H1 (cell line): ENCODE measurements at regions not wholly inside any gene's neighbourhood (a gene's known extent, or its start where the extent isn't known, plus 50 kb on each side); places are given as distances from the start of the nearest gene placed in this dataset.

Source experiments
- TF ChIP-seq, protein P1 (sequence below): fragments of 300-600 bp; sonication (generic); IDR thresholded peaks from 2 replicates; pipeline ENCODE4 v1.7.1; 2012; ENCODE audit warnings: low read length, moderate library complexity, mild to moderate bottlenecking, inconsistent platforms; ENCODE audit not compliant: insufficient replicate concordance

DNA sequence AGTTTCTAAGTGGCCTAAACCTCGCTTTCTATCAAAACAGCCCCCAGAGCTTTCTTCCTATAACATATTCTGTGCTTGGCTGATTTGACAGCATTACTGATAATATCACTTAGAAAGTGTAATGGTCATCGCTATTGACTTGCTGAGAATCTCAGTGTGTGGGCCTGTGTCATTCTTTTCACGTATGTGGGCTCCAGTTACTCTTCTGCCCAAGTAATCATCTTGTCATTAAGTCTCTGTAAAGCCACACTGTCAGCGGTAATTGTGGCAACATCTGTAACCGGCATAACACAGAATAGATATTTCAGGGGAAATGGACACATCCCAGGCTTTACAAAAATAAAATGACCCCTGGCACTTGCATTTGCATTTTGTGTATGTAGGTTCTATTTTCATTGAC lies 313.6 kb upstream of the LMCD1 start (continued):
- TF ChIP-seq, protein P1, sequence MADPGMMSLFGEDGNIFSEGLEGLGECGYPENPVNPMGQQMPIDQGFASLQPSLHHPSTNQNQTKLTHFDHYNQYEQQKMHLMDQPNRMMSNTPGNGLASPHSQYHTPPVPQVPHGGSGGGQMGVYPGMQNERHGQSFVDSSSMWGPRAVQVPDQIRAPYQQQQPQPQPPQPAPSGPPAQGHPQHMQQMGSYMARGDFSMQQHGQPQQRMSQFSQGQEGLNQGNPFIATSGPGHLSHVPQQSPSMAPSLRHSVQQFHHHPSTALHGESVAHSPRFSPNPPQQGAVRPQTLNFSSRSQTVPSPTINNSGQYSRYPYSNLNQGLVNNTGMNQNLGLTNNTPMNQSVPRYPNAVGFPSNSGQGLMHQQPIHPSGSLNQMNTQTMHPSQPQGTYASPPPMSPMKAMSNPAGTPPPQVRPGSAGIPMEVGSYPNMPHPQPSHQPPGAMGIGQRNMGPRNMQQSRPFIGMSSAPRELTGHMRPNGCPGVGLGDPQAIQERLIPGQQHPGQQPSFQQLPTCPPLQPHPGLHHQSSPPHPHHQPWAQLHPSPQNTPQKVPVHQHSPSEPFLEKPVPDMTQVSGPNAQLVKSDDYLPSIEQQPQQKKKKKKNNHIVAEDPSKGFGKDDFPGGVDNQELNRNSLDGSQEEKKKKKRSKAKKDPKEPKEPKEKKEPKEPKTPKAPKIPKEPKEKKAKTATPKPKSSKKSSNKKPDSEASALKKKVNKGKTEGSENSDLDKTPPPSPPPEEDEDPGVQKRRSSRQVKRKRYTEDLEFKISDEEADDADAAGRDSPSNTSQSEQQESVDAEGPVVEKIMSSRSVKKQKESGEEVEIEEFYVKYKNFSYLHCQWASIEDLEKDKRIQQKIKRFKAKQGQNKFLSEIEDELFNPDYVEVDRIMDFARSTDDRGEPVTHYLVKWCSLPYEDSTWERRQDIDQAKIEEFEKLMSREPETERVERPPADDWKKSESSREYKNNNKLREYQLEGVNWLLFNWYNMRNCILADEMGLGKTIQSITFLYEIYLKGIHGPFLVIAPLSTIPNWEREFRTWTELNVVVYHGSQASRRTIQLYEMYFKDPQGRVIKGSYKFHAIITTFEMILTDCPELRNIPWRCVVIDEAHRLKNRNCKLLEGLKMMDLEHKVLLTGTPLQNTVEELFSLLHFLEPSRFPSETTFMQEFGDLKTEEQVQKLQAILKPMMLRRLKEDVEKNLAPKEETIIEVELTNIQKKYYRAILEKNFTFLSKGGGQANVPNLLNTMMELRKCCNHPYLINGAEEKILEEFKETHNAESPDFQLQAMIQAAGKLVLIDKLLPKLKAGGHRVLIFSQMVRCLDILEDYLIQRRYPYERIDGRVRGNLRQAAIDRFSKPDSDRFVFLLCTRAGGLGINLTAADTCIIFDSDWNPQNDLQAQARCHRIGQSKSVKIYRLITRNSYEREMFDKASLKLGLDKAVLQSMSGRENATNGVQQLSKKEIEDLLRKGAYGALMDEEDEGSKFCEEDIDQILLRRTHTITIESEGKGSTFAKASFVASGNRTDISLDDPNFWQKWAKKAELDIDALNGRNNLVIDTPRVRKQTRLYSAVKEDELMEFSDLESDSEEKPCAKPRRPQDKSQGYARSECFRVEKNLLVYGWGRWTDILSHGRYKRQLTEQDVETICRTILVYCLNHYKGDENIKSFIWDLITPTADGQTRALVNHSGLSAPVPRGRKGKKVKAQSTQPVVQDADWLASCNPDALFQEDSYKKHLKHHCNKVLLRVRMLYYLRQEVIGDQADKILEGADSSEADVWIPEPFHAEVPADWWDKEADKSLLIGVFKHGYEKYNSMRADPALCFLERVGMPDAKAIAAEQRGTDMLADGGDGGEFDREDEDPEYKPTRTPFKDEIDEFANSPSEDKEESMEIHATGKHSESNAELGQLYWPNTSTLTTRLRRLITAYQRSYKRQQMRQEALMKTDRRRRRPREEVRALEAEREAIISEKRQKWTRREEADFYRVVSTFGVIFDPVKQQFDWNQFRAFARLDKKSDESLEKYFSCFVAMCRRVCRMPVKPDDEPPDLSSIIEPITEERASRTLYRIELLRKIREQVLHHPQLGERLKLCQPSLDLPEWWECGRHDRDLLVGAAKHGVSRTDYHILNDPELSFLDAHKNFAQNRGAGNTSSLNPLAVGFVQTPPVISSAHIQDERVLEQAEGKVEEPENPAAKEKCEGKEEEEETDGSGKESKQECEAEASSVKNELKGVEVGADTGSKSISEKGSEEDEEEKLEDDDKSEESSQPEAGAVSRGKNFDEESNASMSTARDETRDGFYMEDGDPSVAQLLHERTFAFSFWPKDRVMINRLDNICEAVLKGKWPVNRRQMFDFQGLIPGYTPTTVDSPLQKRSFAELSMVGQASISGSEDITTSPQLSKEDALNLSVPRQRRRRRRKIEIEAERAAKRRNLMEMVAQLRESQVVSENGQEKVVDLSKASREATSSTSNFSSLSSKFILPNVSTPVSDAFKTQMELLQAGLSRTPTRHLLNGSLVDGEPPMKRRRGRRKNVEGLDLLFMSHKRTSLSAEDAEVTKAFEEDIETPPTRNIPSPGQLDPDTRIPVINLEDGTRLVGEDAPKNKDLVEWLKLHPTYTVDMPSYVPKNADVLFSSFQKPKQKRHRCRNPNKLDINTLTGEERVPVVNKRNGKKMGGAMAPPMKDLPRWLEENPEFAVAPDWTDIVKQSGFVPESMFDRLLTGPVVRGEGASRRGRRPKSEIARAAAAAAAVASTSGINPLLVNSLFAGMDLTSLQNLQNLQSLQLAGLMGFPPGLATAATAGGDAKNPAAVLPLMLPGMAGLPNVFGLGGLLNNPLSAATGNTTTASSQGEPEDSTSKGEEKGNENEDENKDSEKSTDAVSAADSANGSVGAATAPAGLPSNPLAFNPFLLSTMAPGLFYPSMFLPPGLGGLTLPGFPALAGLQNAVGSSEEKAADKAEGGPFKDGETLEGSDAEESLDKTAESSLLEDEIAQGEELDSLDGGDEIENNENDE = no peak
